ENCODE measurements at regions not wholly inside any gene's neighbourhood (a gene's known extent, or its start where the extent isn't known, plus 50 kb on each side); places are given as distances from the start of the nearest gene placed in this dataset.

- 17% methylated on average over 2 of the region's 2 CpGs for WGBS (ENCODE audit: insufficient coverage, insufficient replicate concordance, low lambda C conversion rate, missing lambda C conversion rate)
- Histone ChIP-seq H3K4me3 (no peak overlapping the region), H2AFZ (ENCODE audit: control insufficient read depth, low read depth, low read length) (no peak overlapping the region), H3K79me2 (ENCODE audit: control insufficient read depth, insufficient read depth, low read length) (no peaks in the 10 kb centered on the region), H3K4me2 (ENCODE audit: control insufficient read depth, insufficient read depth) (no peak overlapping the region), H3K27me3 (replicated peaks in 1 of 2; ENCODE audit: control insufficient read depth in 2 of 2, insufficient read depth in 2 of 2, low read length in 1 of 2) (no peaks in the 10 kb centered on the region), H3K9ac (ENCODE audit: control insufficient read depth, insufficient read depth, low read length) (no peak overlapping the region), H4K20me1 (ENCODE audit: control insufficient read depth, insufficient read depth) (no peaks in the 10 kb centered on the region), H3K9me3 (replicated peaks; ENCODE audit: control insufficient read depth, insufficient read depth, low read length) (no peaks in the 10 kb centered on the region; the same call in 2 of the 3 replicates), H3K4me1 (ENCODE audit: control insufficient read depth, insufficient read depth, low read length) (no peaks in the 10 kb centered on the region), H3K36me3 (ENCODE audit: control insufficient read depth in 2 of 2, insufficient read depth in 2 of 2, low read length in 1 of 2) (no peaks in the 10 kb centered on the region), H3K27ac (ENCODE audit: control insufficient read depth, insufficient read depth) (no peak overlapping the region)
- FAIRE-seq (no peak), DNase-seq (ENCODE audit: low read depth, low spot score) (no peak), ATAC-seq (no peak; the same call in 1 of the 3 replicates)
- CTCF ChIA-PET = no interaction called here
- BruUV-seq (replicated peaks) = no TSS peak
- intact Hi-C loops (cut with micrococcal nuclease; ENCODE audit: unreplicated experiment) (no loop called here), in situ Hi-C loops (cut with MboI) (no loop called here)
- TF ChIP-seq SREBF2 (IDR thresholded peaks at IDR 0.05; ENCODE audit: low read length) (no peak), BCL11A (IDR thresholded peaks at IDR 0.05; ENCODE audit: low read depth, low read length) (no peak), MTA2 (IDR thresholded peaks at IDR 0.05; ENCODE audit: low read depth) (no peak), ZNF622 (IDR thresholded peaks at IDR 0.05) (no peak)
- SMC1A ChIA-PET (ENCODE audit: uncharacterized antibody, unreplicated experiment) = no interaction called here
- POLR2A ChIA-PET = no interaction called here
- RAD21 ChIA-PET (ENCODE audit: unreplicated experiment) = no interaction called here
These were observed 1352.0 kb upstream of the B3GALT2 start for GRCh38 chr1:194538453-194538852.

DNA sequence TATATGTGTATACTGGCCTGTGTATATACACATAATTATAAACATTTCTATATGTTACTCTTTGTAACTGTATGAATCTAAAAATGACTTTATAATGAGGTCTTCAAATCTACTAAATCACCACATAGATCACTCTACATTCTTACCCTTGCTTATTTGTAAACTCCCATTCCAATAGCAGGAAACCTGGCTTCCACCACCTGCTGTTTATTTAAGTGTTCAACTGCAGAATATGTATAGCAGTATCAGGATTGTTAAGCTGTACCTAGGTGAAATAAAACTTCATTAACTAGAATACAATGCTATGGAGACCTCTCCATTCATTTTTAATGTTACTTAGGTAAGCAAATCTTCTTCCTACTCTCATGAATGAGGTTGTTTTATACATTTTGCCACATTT, 1351.1 kb upstream of the B3GALT2 start:
- ATAC-seq = no peak
- H3K4me3 ChIP-seq = no peak overlapping the region
- H3K4me1 ChIP-seq (ENCODE audit: control insufficient read depth, insufficient read depth, low read length) = no peaks in the 10 kb centered on the region
- ChIA-PET RAD21 (ENCODE audit: unreplicated experiment) (no interaction called here), SMC1A (ENCODE audit: uncharacterized antibody, unreplicated experiment) (no interaction called here), POLR2A (no interaction called here), CTCF (no interaction called here)
- H3K27ac ChIP-seq (ENCODE audit: control insufficient read depth, insufficient read depth) = no peak overlapping the region
- no peak overlapping the region for H2AFZ ChIP-seq (ENCODE audit: control insufficient read depth, low read depth, low read length)
- no peak overlapping the region for H3K4me2 ChIP-seq (ENCODE audit: control insufficient read depth, insufficient read depth)
- H3K27me3 ChIP-seq (replicated peaks in 1 of 2; ENCODE audit: control insufficient read depth in 2 of 2, insufficient read depth in 2 of 2, low read length in 1 of 2) = no peaks in the 10 kb centered on the region
- no peak overlapping the region for H3K9ac ChIP-seq (ENCODE audit: control insufficient read depth, insufficient read depth, low read length)
- H3K36me3 ChIP-seq (ENCODE audit: control insufficient read depth in 2 of 2, insufficient read depth in 2 of 2, low read length in 1 of 2) = no peaks in the 10 kb centered on the region
- in situ Hi-C loops (cut with MboI) = no loop called here
- intact Hi-C loops (cut with micrococcal nuclease; ENCODE audit: unreplicated experiment) = no loop called here
- no peaks in the 10 kb centered on the region for H4K20me1 ChIP-seq (ENCODE audit: control insufficient read depth, insufficient read depth)
- H3K79me2 ChIP-seq (ENCODE audit: control insufficient read depth, insufficient read depth, low read length) = no peaks in the 10 kb centered on the region
- no peak for FAIRE-seq
- no peaks in the 10 kb centered on the region; the same call in 2 of the 3 replicates for H3K9me3 ChIP-seq (replicated peaks; ENCODE audit: control insufficient read depth, insufficient read depth, low read length)
- no peak for DNase-seq (ENCODE audit: low read depth, low spot score)
- no TSS peak for BruUV-seq (replicated peaks)
- TF ChIP-seq YBX1 (IDR thresholded peaks at IDR 0.05) = no peak
- TF ChIP-seq, protein P1, sequence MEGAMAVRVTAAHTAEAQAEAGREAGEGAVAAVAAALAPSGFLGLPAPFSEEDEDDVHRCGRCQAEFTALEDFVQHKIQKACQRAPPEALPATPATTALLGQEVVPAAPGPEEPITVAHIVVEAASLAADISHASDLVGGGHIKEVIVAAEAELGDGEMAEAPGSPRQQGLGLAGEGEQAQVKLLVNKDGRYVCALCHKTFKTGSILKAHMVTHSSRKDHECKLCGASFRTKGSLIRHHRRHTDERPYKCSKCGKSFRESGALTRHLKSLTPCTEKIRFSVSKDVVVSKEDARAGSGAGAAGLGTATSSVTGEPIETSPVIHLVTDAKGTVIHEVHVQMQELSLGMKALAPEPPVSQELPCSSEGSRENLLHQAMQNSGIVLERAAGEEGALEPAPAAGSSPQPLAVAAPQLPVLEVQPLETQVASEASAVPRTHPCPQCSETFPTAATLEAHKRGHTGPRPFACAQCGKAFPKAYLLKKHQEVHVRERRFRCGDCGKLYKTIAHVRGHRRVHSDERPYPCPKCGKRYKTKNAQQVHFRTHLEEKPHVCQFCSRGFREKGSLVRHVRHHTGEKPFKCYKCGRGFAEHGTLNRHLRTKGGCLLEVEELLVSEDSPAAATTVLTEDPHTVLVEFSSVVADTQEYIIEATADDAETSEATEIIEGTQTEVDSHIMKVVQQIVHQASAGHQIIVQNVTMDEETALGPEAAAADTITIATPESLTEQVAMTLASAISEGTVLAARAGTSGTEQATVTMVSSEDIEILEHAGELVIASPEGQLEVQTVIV (IDR thresholded peaks at IDR 0.05; ENCODE audit: borderline replicate concordance, partially characterized antibody) = no peak
- TF ChIP-seq, protein P2, sequence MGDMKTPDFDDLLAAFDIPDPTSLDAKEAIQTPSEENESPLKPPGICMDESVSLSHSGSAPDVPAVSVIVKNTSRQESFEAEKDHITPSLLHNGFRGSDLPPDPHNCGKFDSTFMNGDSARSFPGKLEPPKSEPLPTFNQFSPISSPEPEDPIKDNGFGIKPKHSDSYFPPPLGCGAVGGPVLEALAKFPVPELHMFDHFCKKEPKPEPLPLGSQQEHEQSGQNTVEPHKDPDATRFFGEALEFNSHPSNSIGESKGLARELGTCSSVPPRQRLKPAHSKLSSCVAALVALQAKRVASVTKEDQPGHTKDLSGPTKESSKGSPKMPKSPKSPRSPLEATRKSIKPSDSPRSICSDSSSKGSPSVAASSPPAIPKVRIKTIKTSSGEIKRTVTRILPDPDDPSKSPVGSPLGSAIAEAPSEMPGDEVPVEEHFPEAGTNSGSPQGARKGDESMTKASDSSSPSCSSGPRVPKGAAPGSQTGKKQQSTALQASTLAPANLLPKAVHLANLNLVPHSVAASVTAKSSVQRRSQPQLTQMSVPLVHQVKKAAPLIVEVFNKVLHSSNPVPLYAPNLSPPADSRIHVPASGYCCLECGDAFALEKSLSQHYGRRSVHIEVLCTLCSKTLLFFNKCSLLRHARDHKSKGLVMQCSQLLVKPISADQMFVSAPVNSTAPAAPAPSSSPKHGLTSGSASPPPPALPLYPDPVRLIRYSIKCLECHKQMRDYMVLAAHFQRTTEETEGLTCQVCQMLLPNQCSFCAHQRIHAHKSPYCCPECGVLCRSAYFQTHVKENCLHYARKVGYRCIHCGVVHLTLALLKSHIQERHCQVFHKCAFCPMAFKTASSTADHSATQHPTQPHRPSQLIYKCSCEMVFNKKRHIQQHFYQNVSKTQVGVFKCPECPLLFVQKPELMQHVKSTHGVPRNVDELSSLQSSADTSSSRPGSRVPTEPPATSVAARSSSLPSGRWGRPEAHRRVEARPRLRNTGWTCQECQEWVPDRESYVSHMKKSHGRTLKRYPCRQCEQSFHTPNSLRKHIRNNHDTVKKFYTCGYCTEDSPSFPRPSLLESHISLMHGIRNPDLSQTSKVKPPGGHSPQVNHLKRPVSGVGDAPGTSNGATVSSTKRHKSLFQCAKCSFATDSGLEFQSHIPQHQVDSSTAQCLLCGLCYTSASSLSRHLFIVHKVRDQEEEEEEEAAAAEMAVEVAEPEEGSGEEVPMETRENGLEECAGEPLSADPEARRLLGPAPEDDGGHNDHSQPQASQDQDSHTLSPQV (IDR thresholded peaks at IDR 0.05) = no peak
- TF ChIP-seq IRF4 (IDR thresholded peaks at IDR 0.05; ENCODE audit: low read depth, low read length) = no peak
- no peak for TF ChIP-seq MYC (IDR thresholded peaks at IDR 0.05; ENCODE audit: insufficient read depth, insufficient read length, insufficient replicate concordance, low read length, severe bottlenecking)
- TF ChIP-seq ESRRA (IDR thresholded peaks at IDR 0.05; ENCODE audit: low read length) = no peak
- TF ChIP-seq RBBP5 (conservative IDR thresholded peaks at IDR 0.05) = no peak
- TF ChIP-seq RB1 (IDR thresholded peaks at IDR 0.05; ENCODE audit: borderline replicate concordance) = no peak
